HG02759 (cell line): ENCODE measurements at regions not wholly inside any gene's neighbourhood (a gene's known extent, or its start where the extent isn't known, plus 50 kb on each side); places are given as distances from the start of the nearest gene placed in this dataset.

Source experiments
- ATAC-seq: cut with Tn5 transposase; IDR thresholded peaks from one replicate; pipeline ENCODE4 v1.9.1; 2021; ENCODE audit warnings: mild to moderate bottlenecking, moderate library complexity; ENCODE audit not compliant: unreplicated experiment

- ATAC-seq = no peak
Measured at GRCh38 chr1:73775896-73776295, 422.1 kb downstream of the LRRIQ3 start.

GRCh38 chr1:73772941-73773340, 425.0 kb downstream of the LRRIQ3 start:
- no peak for ATAC-seq

GRCh38 chr1:73771396-73771795, 426.6 kb downstream of the LRRIQ3 start:
- ATAC-seq = no peak

- ATAC-seq = no peak
Measured at GRCh38 chr1:73770109-73770905, 427.7 kb downstream of the LRRIQ3 start.

- no peak for ATAC-seq
Measured at GRCh38 chr1:73766786-73767348, 431.1 kb downstream of the LRRIQ3 start.

- ATAC-seq = no peak
Measured at GRCh38 chr1:73765551-73766233, 432.3 kb downstream of the LRRIQ3 start.

GRCh38 chr1:73761559-73761958, 436.4 kb downstream of the LRRIQ3 start:
- ATAC-seq = no peak

- ATAC-seq = no peak
Measured at GRCh38 chr1:73759011-73759410, 439.0 kb downstream of the LRRIQ3 start.

- no peak for ATAC-seq
Measured at GRCh38 chr1:73756817-73757216, 441.2 kb downstream of the LRRIQ3 start.

- no peak for ATAC-seq
Measured at GRCh38 chr1:73755649-73756048, 442.3 kb downstream of the LRRIQ3 start.

GRCh38 chr1:73749996-73750395, 448.0 kb downstream of the LRRIQ3 start:
- ATAC-seq = no peak

GRCh38 chr1:73744985-73745384, 453.0 kb downstream of the LRRIQ3 start:
- no peak for ATAC-seq

- no peak for ATAC-seq
Measured at GRCh38 chr1:73736125-73736524, 461.9 kb downstream of the LRRIQ3 start.

GRCh38 chr1:73727036-73727435, 470.9 kb downstream of the LRRIQ3 start:
- no peak for ATAC-seq

GRCh38 chr1:73722055-73722454, 475.9 kb downstream of the LRRIQ3 start:
- ATAC-seq = no peak

GRCh38 chr1:73717976-73718375, 480.0 kb downstream of the LRRIQ3 start:
- ATAC-seq = no peak

- no peak for ATAC-seq
Measured at GRCh38 chr1:73711089-73711488, 486.9 kb downstream of the LRRIQ3 start.

GRCh38 chr1:73701826-73702225, 496.1 kb downstream of the LRRIQ3 start:
- ATAC-seq = no peak

- ATAC-seq = no peak
Measured at GRCh38 chr1:73676186-73676585, 521.8 kb downstream of the LRRIQ3 start.

GRCh38 chr1:73674945-73675561, 522.9 kb downstream of the LRRIQ3 start:
- ATAC-seq = no peak

- ATAC-seq = no peak
Measured at GRCh38 chr1:73673971-73674370, 524.0 kb downstream of the LRRIQ3 start.

- ATAC-seq = no peak
Measured at GRCh38 chr1:73671530-73671929, 526.4 kb downstream of the LRRIQ3 start.
